H9 (cell line): ENCODE measurements at regions not wholly inside any gene's neighbourhood (a gene's known extent, or its start where the extent isn't known, plus 50 kb on each side); places are given as distances from the start of the nearest gene placed in this dataset.

Experiments
- DNase-seq: peaks from one replicate; pipeline ENCODE4 v3.0.0-alpha.2; 2017
- H2AFZ ChIP-seq: one replicate; pipeline ENCODE4 v1.6.1; 2013; ENCODE audit warnings: mild to moderate bottlenecking, low read length, control low read depth, moderate library complexity
- H2AK5ac ChIP-seq: 2 replicates; pipeline ENCODE4 v1.6.1; 2013; ENCODE audit warnings: low read length, control low read depth, mixed read lengths; ENCODE audit not compliant: insufficient read length
- H2BK120ac ChIP-seq: one replicate; pipeline ENCODE4 v1.6.1; 2013; ENCODE audit warnings: low read depth, mild to moderate bottlenecking, low read length, control low read depth, inconsistent platforms; ENCODE audit not compliant: poor library complexity, severe bottlenecking
- H2BK12ac ChIP-seq: 2 replicates; pipeline ENCODE4 v1.6.1; 2013; ENCODE audit warnings: low read length, control low read depth, mixed read lengths, low read depth; ENCODE audit not compliant: insufficient read length
- H2BK15ac ChIP-seq: 2 replicates; pipeline ENCODE4 v1.6.1; 2013; ENCODE audit warnings: low read depth, low read length, control low read depth
- H2BK20ac ChIP-seq: one replicate; pipeline ENCODE4 v1.6.1; 2013; ENCODE audit warnings: low read depth, mild to moderate bottlenecking, low read length, control low read depth, inconsistent platforms; ENCODE audit not compliant: poor library complexity, severe bottlenecking
- H2BK5ac ChIP-seq: 2 replicates; pipeline ENCODE4 v1.6.1; 2013; ENCODE audit warnings: low read length, control low read depth, mixed read lengths; ENCODE audit not compliant: insufficient read length
- H3K14ac ChIP-seq: 2 replicates; pipeline ENCODE4 v1.6.1; 2013; ENCODE audit warnings: low read length, control low read depth; ENCODE audit not compliant: insufficient read depth
- H3K18ac ChIP-seq: 2 replicates; pipeline ENCODE4 v1.6.1; 2013; ENCODE audit warnings: low read depth, mild to moderate bottlenecking, mixed read lengths, low read length, control low read depth; ENCODE audit not compliant: insufficient read length
- H3K23ac ChIP-seq: 2 replicates; pipeline ENCODE4 v1.6.1; 2013; ENCODE audit warnings: low read length, control low read depth, mixed read lengths, low read depth; ENCODE audit not compliant: insufficient read length
- H3K23me2 ChIP-seq: 2 replicates; pipeline ENCODE4 v1.6.1; 2013; ENCODE audit warnings: low read depth, mild to moderate bottlenecking, mixed read lengths, low read length, control low read depth; ENCODE audit not compliant: insufficient read length, poor library complexity, severe bottlenecking
- H3K27ac ChIP-seq: 2 replicates; pipeline ENCODE4 v1.5.1; 2013; ENCODE audit warnings: low read length, control low read depth, mixed read lengths, low read depth; ENCODE audit not compliant: insufficient read length
- H3K27me3 ChIP-seq: 2 replicates; pipeline ENCODE4 v1.6.1; 2013; ENCODE audit warnings: low read length, control low read depth, inconsistent platforms; ENCODE audit not compliant: insufficient read depth
- H3K4ac ChIP-seq: 2 replicates; pipeline ENCODE4 v1.6.1; 2013; ENCODE audit warnings: low read depth, mild to moderate bottlenecking, control low read depth, inconsistent platforms, low read length, moderate library complexity
- H3K4me1 ChIP-seq: 2 replicates; pipeline ENCODE4 v1.6.1; 2013; ENCODE audit warnings: low read length, control low read depth, inconsistent platforms; ENCODE audit not compliant: insufficient read depth
- H3K4me2 ChIP-seq: 2 replicates; pipeline ENCODE4 v1.6.1; 2013; ENCODE audit warnings: low read length, control low read depth, mixed read lengths; ENCODE audit not compliant: insufficient read length, insufficient read depth
- H3K56ac ChIP-seq: 2 replicates; pipeline ENCODE4 v1.6.1; 2013; ENCODE audit warnings: low read depth, mild to moderate bottlenecking, mixed read lengths, low read length, control low read depth; ENCODE audit not compliant: insufficient read length
- H3K79me1 ChIP-seq: 2 replicates; pipeline ENCODE4 v1.6.1; 2013; ENCODE audit warnings: low read depth, mild to moderate bottlenecking, moderate library complexity, low read length, control low read depth, inconsistent platforms; ENCODE audit not compliant: insufficient read depth, poor library complexity, severe bottlenecking
- H3K79me2 ChIP-seq: 2 replicates; pipeline ENCODE4 v1.6.1; 2013; ENCODE audit warnings: low read length, control low read depth, inconsistent platforms; ENCODE audit not compliant: insufficient read depth
- H3K9ac ChIP-seq: 2 replicates; pipeline ENCODE4 v1.6.1; 2013; ENCODE audit warnings: low read length, control low read depth, mixed read lengths; ENCODE audit not compliant: insufficient read length; ENCODE audit errors: extremely low read depth
- H3K9me3 ChIP-seq: one replicate; pipeline ENCODE4 v1.6.1; 2013; ENCODE audit warnings: low read depth, low read length, inconsistent platforms; ENCODE audit not compliant: control insufficient read depth
- H3T11ph ChIP-seq: one replicate; pipeline ENCODE4 v1.6.1; 2013; ENCODE audit warnings: mild to moderate bottlenecking, low read length, control low read depth, inconsistent platforms
- H4K20me1 ChIP-seq: one replicate; pipeline ENCODE4 v1.6.1; 2013; ENCODE audit not compliant: control insufficient read depth, insufficient read length, insufficient read depth
- H4K5ac ChIP-seq: 2 replicates; pipeline ENCODE4 v1.6.1; 2013; ENCODE audit warnings: low read depth, mild to moderate bottlenecking, mixed read lengths, low read length, control low read depth; ENCODE audit not compliant: insufficient read length
- H4K8ac ChIP-seq: replicated peaks from 2 replicates; pipeline ENCODE4 v1.6.1; 2013; ENCODE audit warnings: low read length, control low read depth, mixed read lengths, low read depth; ENCODE audit not compliant: insufficient read length
- H4K91ac ChIP-seq: 2 replicates; pipeline ENCODE4 v1.6.1; 2013; ENCODE audit warnings: low read depth, mild to moderate bottlenecking, moderate library complexity, mixed read lengths, low read length, control low read depth; ENCODE audit not compliant: insufficient read length
- H3K27ac Mint-ChIP-seq, 3 experiments: 2 replicates in 2 of 3; 3 replicates in 1 of 3; pipeline ENCODE4 v1.8.0; 2020 to 2021; ENCODE audit warnings: mixed read lengths in 3 of 3, mild to moderate bottlenecking in 1 of 3, moderate library complexity in 1 of 3
- H3K27me3 Mint-ChIP-seq: 2 replicates; pipeline ENCODE4 v1.8.0; 2021; ENCODE audit warnings: low read depth, mild to moderate bottlenecking, moderate library complexity, mixed read lengths
- H3K36me3 Mint-ChIP-seq, 3 experiments: 2 replicates in 2 of 3; 3 replicates in 1 of 3; pipeline ENCODE4 v1.8.0; 2020 to 2021; ENCODE audit warnings: low read depth in 3 of 3, mixed read lengths in 3 of 3; ENCODE audit not compliant: insufficient read depth in 1 of 3
- H3K4me1 Mint-ChIP-seq, 2 experiments: 2 replicates each; pipeline ENCODE4 v1.8.0; 2020; ENCODE audit warnings: mixed read lengths in 2 of 2
- H3K4me3 Mint-ChIP-seq, 2 experiments: 2 replicates in 1 of 2; 3 replicates in 1 of 2; pipeline ENCODE4 v1.8.0; 2020 to 2021; ENCODE audit warnings: mild to moderate bottlenecking in 2 of 2, mixed read lengths in 2 of 2, moderate library complexity in 1 of 2
- H3K9me3 Mint-ChIP-seq, 2 experiments: 2 replicates in 1 of 2; 3 replicates in 1 of 2; pipeline ENCODE4 v1.8.0; 2020; ENCODE audit warnings: mild to moderate bottlenecking in 2 of 2, mixed read lengths in 2 of 2, moderate library complexity in 1 of 2
- CTCF ChIP-seq: fragments of 200-600 bp; sonication (generic); conservative IDR thresholded peaks from 3 replicates; pipeline ENCODE4 v1.8.0; 2021; ENCODE audit warnings: antibody characterized with exemption, mild to moderate bottlenecking

DNA sequence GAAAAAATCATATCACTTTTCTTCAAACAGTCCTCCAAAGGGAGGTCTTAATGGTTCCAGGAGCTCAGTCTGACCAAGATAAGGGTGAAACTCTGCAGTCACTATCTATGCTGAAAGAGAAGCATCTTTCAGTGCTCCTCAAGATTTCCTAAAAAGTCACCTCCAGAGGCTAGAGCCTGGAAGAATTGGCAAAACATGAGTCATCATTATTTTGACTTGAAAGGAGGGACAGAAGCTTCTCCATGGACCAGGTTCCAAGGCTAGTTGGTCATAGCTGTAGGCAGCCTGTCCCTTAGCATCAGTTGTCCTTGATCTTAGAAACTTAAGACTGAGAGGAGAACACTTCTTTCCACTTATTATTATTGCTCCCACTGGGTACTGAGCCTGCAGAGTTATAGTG, 219.0 kb upstream of the ASIC2 start:
- Histone ChIP-seq H3K56ac (no peak overlapping the region), H3K27me3 (no peaks in the 10 kb centered on the region), H3K79me2 (no peaks in the 10 kb centered on the region), H3K4me1 (no peaks in the 10 kb centered on the region), H4K5ac (no peak overlapping the region), H2BK20ac (no peak overlapping the region), H3K4ac (no peak overlapping the region), H3K23ac (no peak overlapping the region), H2BK120ac (no peak overlapping the region), H4K20me1 (no peaks in the 10 kb centered on the region), H3K23me2 (no peaks in the 10 kb centered on the region), H3K79me1 (no peaks in the 10 kb centered on the region), H2BK5ac (no peak overlapping the region), H3K14ac (no peak overlapping the region), H3K27ac (no peak overlapping the region), H2AK5ac (no peak overlapping the region), H3T11ph (no peak overlapping the region), H3K18ac (no peak overlapping the region), H2AFZ (no peak overlapping the region), H3K9me3 (no peaks in the 10 kb centered on the region), H3K9ac (no peak overlapping the region), H2BK15ac (no peak overlapping the region), H2BK12ac (no peak overlapping the region), H4K8ac (no peak overlapping the region), H3K4me2 (no peak overlapping the region), H4K91ac (no peak overlapping the region)
- Mint-ChIP-seq H3K27me3 (peaks cover 23% of the 10 kb centered on the region), H3K27ac (no peak overlapping the region), H3K4me3 (no peak overlapping the region), H3K36me3 (no peaks in the 10 kb centered on the region), H3K4me1 (no peaks in the 10 kb centered on the region), H3K9me3 (no peaks in the 10 kb centered on the region)
- TF ChIP-seq CTCF: no peak
- DNase-seq: no peak
